Hepatocyte (in vitro differentiated cells): ENCODE measurements at regions not wholly inside any gene's neighbourhood (a gene's known extent, or its start where the extent isn't known, plus 50 kb on each side); places are given as distances from the start of the nearest gene placed in this dataset.

Source experiments
- EZH2phosphoT487 ChIP-seq: fragments of 200-600 bp; sonication (generic); IDR thresholded peaks from one replicate; pipeline ENCODE4 v1.6.1; 2018; ENCODE audit warnings: antibody characterized with exemption, mild to moderate bottlenecking, low read depth, moderate library complexity; ENCODE audit not compliant: unreplicated experiment, severe bottlenecking
- TF ChIP-seq, protein P1 (sequence below): fragments of 200-600 bp; sonication (generic); IDR thresholded peaks from 2 replicates; pipeline ENCODE4 v1.5.1; 2016; ENCODE audit warnings: antibody characterized with exemption, mild to moderate bottlenecking; ENCODE audit not compliant: poor library complexity

GRCh38 chr6:9614778-9615177 is 800.1 kb downstream of the TFAP2A start:
- TF ChIP-seq, protein P1, sequence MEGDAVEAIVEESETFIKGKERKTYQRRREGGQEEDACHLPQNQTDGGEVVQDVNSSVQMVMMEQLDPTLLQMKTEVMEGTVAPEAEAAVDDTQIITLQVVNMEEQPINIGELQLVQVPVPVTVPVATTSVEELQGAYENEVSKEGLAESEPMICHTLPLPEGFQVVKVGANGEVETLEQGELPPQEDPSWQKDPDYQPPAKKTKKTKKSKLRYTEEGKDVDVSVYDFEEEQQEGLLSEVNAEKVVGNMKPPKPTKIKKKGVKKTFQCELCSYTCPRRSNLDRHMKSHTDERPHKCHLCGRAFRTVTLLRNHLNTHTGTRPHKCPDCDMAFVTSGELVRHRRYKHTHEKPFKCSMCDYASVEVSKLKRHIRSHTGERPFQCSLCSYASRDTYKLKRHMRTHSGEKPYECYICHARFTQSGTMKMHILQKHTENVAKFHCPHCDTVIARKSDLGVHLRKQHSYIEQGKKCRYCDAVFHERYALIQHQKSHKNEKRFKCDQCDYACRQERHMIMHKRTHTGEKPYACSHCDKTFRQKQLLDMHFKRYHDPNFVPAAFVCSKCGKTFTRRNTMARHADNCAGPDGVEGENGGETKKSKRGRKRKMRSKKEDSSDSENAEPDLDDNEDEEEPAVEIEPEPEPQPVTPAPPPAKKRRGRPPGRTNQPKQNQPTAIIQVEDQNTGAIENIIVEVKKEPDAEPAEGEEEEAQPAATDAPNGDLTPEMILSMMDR = no peak
- TF ChIP-seq EZH2phosphoT487 = no peak
